Stomach (tissue), 8 donors: ENCODE measurements at regions not wholly inside any gene's neighbourhood (a gene's known extent, or its start where the extent isn't known, plus 50 kb on each side); places are given as distances from the start of the nearest gene placed in this dataset.
"Not testable (repeated sequence)": the region's sequence is repeated elsewhere in the genome, so short reads cannot be mapped to it uniquely, and the experiment has no call there.

Experiments
- DNase-seq, 2 donors: peaks; one replicate each; pipeline versions ENCODE4 v3.0.0 to v3.0.0-alpha.2; 2013 to 2019
- H3K27ac ChIP-seq, 5 donors: fragments of 200-600 bp in 4 of 5; sonication (generic) in 4 of 5; one replicate each; pipeline ENCODE4 v1.5.1; 2013 to 2019; ENCODE audit warnings: mild to moderate bottlenecking in 1 of 5, moderate library complexity in 1 of 5
- H3K27me3 ChIP-seq, 3 donors: fragments of 200-600 bp; sonication (generic); one replicate each; pipeline ENCODE4 v1.5.1; 2017 to 2019; ENCODE audit warnings: mixed run types in 1 of 3
- H3K36me3 ChIP-seq, 4 donors: fragments of 200-600 bp; sonication (generic); 1 replicate in 3 of 4; 2 replicates in 1 of 4; pipeline ENCODE4 v1.5.1; 2016 to 2019
- H3K4me1 ChIP-seq, 4 donors: fragments of 200-600 bp; sonication (generic); one replicate each; pipeline ENCODE4 v1.5.1; 2016 to 2019
- H3K4me3 ChIP-seq, 4 donors: fragments of 200-600 bp; sonication (generic) in 3 of 4; one replicate each; pipeline ENCODE4 v1.5.1; 2016 to 2019; ENCODE audit warnings: mild to moderate bottlenecking in 1 of 4
- H3K9me3 ChIP-seq, 4 donors: fragments of 200-600 bp; sonication (generic); one replicate each; pipeline ENCODE4 v1.5.1; 2016 to 2019
- CTCF ChIP-seq, 7 experiments: fragments of 450-650 bp in 4 of 7; fragments of 200-600 bp in 3 of 7; sonication (generic) in 3 of 7; IDR thresholded peaks; one replicate each; pipeline ENCODE4 v1.5.1; 2016 to 2019; ENCODE audit warnings: antibody characterized with exemption in 7 of 7, control low read depth in 2 of 7, mild to moderate bottlenecking in 1 of 7
- EP300 ChIP-seq: sonication (generic); formaldehyde crosslinking; IDR thresholded peaks from one replicate; pipeline ENCODE4 v1.6.1; 2017; ENCODE audit warnings: antibody characterized with exemption
- POLR2A ChIP-seq, 4 donors: fragments of 450-650 bp; IDR thresholded peaks; one replicate each; pipeline ENCODE4 v1.6.1; 2016; ENCODE audit warnings: antibody characterized with exemption in 4 of 4, control low read depth in 2 of 4, mild to moderate bottlenecking in 1 of 4, moderate library complexity in 1 of 4
- POLR2AphosphoS5 ChIP-seq, 3 donors: sonication (generic); formaldehyde crosslinking; IDR thresholded peaks; one replicate each; pipeline ENCODE4 v1.6.1; 2016; ENCODE audit warnings: antibody characterized with exemption in 3 of 3
- WGBS, 5 donors: extraction: QIAGEN DNeasy Blood & Tissue Kit in 3 of 5; methylation state at CpG; one replicate each; pipeline versions ENCODE4 v1.1.5 to v1.1.7; 2013 to 2018; 5-methylcytosine and 5-hydroxymethylcytosine counted together
- intact Hi-C: fragments of 100-400 bp; cut with DNase I; formaldehyde crosslinking; loops from one replicate; pipeline ENCODE4 v1.15.1; 2023; ENCODE audit warnings: low total_unique reads
- donor health status: healthy with polysubstance abuse.
- donor health status: Bipolar disorder and iron deficiency.
- donor health status: healthy.

- peaks cover 0 to 5% (median 4%) of the 10 kb centered on the region in 4 donors for H3K4me1 ChIP-seq
These were observed 89.2 kb downstream of the KBTBD2 start for GRCh38 chr7:32802305-32802910.

GRCh38 chr7:32793053-32793452 is 98.5 kb downstream of the KBTBD2 start:
- WGBS, 5 donors = 67 to 89% (median 74%) methylated on average over 1 to 2 of the region's 5 CpGs
- intact Hi-C loops, H3K36me3 ChIP-seq: not testable (repeated sequence)

More at GRCh38 chr7:32802305-32802910, 89.2 kb downstream of the KBTBD2 start:
- Histone ChIP-seq H3K27ac (no peak overlapping the region), H3K4me3 (no peak overlapping the region), H3K27me3 (no peaks in the 10 kb centered on the region), H3K36me3 (no peaks in the 10 kb centered on the region), H3K9me3 (peaks cover 0 to 12% (median 8%) of the 10 kb centered on the region in 4 donors)
- 82 to 92% (median 86%) methylated on average over 2 to 3 of the region's 3 CpGs for WGBS, 5 donors
- no peak for DNase-seq
- no peak for TF ChIP-seq POLR2AphosphoS5 (IDR thresholded peaks at IDR 0.05)
- intact Hi-C loops = no loop called here

GRCh38 chr7:32790766-32791430 is 100.7 kb downstream of the KBTBD2 start:
- intact Hi-C loops, DNase-seq, H3K9me3 ChIP-seq, H3K36me3 ChIP-seq, H3K27ac ChIP-seq, H3K4me3 ChIP-seq, H3K27me3 ChIP-seq, H3K4me1 ChIP-seq: not testable (repeated sequence)
- WGBS, 5 donors = 63 to 82% (median 72%) methylated on average over 5 to 7 of the region's 7 CpGs

More at GRCh38 chr7:32793053-32793452, 98.5 kb downstream of the KBTBD2 start:
- not testable (repeated sequence) for H3K4me3 ChIP-seq, H3K9me3 ChIP-seq, DNase-seq, H3K4me1 ChIP-seq, H3K27ac ChIP-seq, H3K27me3 ChIP-seq

GRCh38 chr7:32789266-32789665 is 102.3 kb downstream of the KBTBD2 start:
- 88 to 93% (median 91%) methylated on average over 8 of the region's 8 CpGs for WGBS, 5 donors
- intact Hi-C loops, H3K9me3 ChIP-seq, H3K27me3 ChIP-seq, H3K36me3 ChIP-seq, H3K4me3 ChIP-seq, H3K27ac ChIP-seq, H3K4me1 ChIP-seq: not testable (repeated sequence)
- DNase-seq = peak in 1 of 2 donors; percentile 6

- DNase-seq, H3K9me3 ChIP-seq, H3K4me1 ChIP-seq, H3K27me3 ChIP-seq, H3K36me3 ChIP-seq, H3K27ac ChIP-seq, H3K4me3 ChIP-seq, intact Hi-C loops: not testable (repeated sequence)
- WGBS, 5 donors = 90 to 95% (median 93%) methylated on average over 2 of the region's 2 CpGs
These were observed 103.4 kb downstream of the KBTBD2 start for GRCh38 chr7:32788174-32788573.

GRCh38 chr7:32785365-32785944 is 106.1 kb downstream of the KBTBD2 start:
- H3K36me3 ChIP-seq, H3K4me3 ChIP-seq, DNase-seq, intact Hi-C loops, H3K9me3 ChIP-seq, H3K4me1 ChIP-seq, H3K27me3 ChIP-seq, H3K27ac ChIP-seq: not testable (repeated sequence)
- WGBS, 5 donors = 73 to 90% (median 77%) methylated on average over 3 to 5 of the region's 5 CpGs

GRCh38 chr7:32779895-32780294 is 111.7 kb downstream of the KBTBD2 start:
- H3K27ac ChIP-seq, H3K27me3 ChIP-seq, H3K4me3 ChIP-seq, H3K9me3 ChIP-seq, intact Hi-C loops, H3K4me1 ChIP-seq, H3K36me3 ChIP-seq, DNase-seq: not testable (repeated sequence)
- 100% methylated on average over 1 of the region's 1 CpG; no CpG with 5 or more reads in 2 of the 5 donors for WGBS, 5 donors

- TF ChIP-seq POLR2A (IDR thresholded peaks at IDR 0.05) (no peak), POLR2AphosphoS5 (IDR thresholded peaks at IDR 0.05) (no peak), EP300 (no peak), CTCF (IDR thresholded peaks at IDR 0.05) (no peak)
- H3K9me3 ChIP-seq = no peaks in the 10 kb centered on the region
- no peaks in the 10 kb centered on the region for H3K36me3 ChIP-seq
- H3K4me1 ChIP-seq = no peaks in the 10 kb centered on the region
- H3K27ac ChIP-seq = no peak overlapping the region
- H3K27me3 ChIP-seq = no peaks in the 10 kb centered on the region
- 24 to 64% (median 45%) methylated on average over 1 of the region's 1 CpG for WGBS, 5 donors
- intact Hi-C loops = no loop called here
- DNase-seq = no peak
- no peak overlapping the region for H3K4me3 ChIP-seq
These were observed 112.4 kb downstream of the KBTBD2 start for GRCh38 chr7:32779167-32779566.

- DNase-seq, H3K4me1 ChIP-seq, intact Hi-C loops, H3K27me3 ChIP-seq, H3K9me3 ChIP-seq, H3K36me3 ChIP-seq, H3K4me3 ChIP-seq, H3K27ac ChIP-seq: not testable (repeated sequence)
- 88 to 96% (median 94%) methylated on average over 4 of the region's 4 CpGs for WGBS, 5 donors
These were observed 114.4 kb downstream of the KBTBD2 start for GRCh38 chr7:32777041-32777666.

- H3K27ac ChIP-seq, intact Hi-C loops, H3K27me3 ChIP-seq, H3K4me3 ChIP-seq, DNase-seq, H3K36me3 ChIP-seq, H3K9me3 ChIP-seq, H3K4me1 ChIP-seq: not testable (repeated sequence)
- WGBS, 5 donors = 79 to 90% (median 80%) methylated on average over 2 to 3 of the region's 3 CpGs
These were observed 115.2 kb downstream of the KBTBD2 start for GRCh38 chr7:32776318-32776717.
